SK-N-SH treated with all-trans-retinoic acid at 6 μM for 48 hours (cell line): ENCODE measurements at regions not wholly inside any gene's neighbourhood (a gene's known extent, or its start where the extent isn't known, plus 50 kb on each side); places are given as distances from the start of the nearest gene placed in this dataset.

Experiments used
- CSDC2 ChIP-seq: fragments of 250-450 bp; sonication (Bioruptor Pico); IDR thresholded peaks from 2 replicates; pipeline ENCODE4 v1.5.0; 2020; ENCODE audit warnings: mild to moderate bottlenecking, moderate library complexity
- ISL1 ChIP-seq: fragments of 250-450 bp; sonication (Bioruptor Pico); IDR thresholded peaks from 2 replicates; pipeline ENCODE4 v2.1.2; 2022; ENCODE audit warnings: mild to moderate bottlenecking, moderate library complexity
- OSR1 ChIP-seq: fragments of 250-450 bp; sonication (Bioruptor Pico); IDR thresholded peaks from 2 replicates; pipeline ENCODE4 v1.8.0; 2022; ENCODE audit warnings: moderate library complexity, mild to moderate bottlenecking, inconsistent platforms
- ZFP3 ChIP-seq: fragments of 250-450 bp; sonication (Bioruptor Pico); IDR thresholded peaks from 2 replicates; pipeline ENCODE4 v1.5.0; 2020; ENCODE audit warnings: mild to moderate bottlenecking, moderate library complexity
- ZFP30 ChIP-seq: fragments of 450-650 bp; formaldehyde crosslinking; IDR thresholded peaks from 2 replicates; pipeline ENCODE4 v1.5.0; 2022; ENCODE audit warnings: mild to moderate bottlenecking, moderate library complexity
- ZNF565 ChIP-seq: fragments of 450-650 bp; formaldehyde crosslinking; conservative IDR thresholded peaks from 2 replicates; pipeline ENCODE4 v1.5.0; 2020; ENCODE audit warnings: low read depth, mild to moderate bottlenecking, moderate library complexity

GRCh38 chr12:89882050-89882449 lies 173.4 kb upstream of the ATP2B1 start:
- TF ChIP-seq OSR1 (CRISPR knock-in tag), result no peak
- no peak for TF ChIP-seq CSDC2
- TF ChIP-seq ZNF565, result no peak
- no peak for TF ChIP-seq ZFP3 (CRISPR knock-in tag)
- no peak for TF ChIP-seq ISL1 (CRISPR knock-in tag)
- no peak for TF ChIP-seq ZFP30 (CRISPR knock-in tag)
